HG03520 (cell line): ENCODE measurements at regions not wholly inside any gene's neighbourhood (a gene's known extent, or its start where the extent isn't known, plus 50 kb on each side); places are given as distances from the start of the nearest gene placed in this dataset.
"Not testable (repeated sequence)": the region's sequence is repeated elsewhere in the genome, so short reads cannot be mapped to it uniquely, and the experiment has no call there.

Experiments
- ATAC-seq: cut with Tn5 transposase; IDR thresholded peaks from one replicate; pipeline ENCODE4 v1.9.1; 2021; ENCODE audit warnings: mild to moderate bottlenecking, moderate library complexity; ENCODE audit not compliant: unreplicated experiment

GRCh38 chr3:177905173-177906125 lies 630.8 kb upstream of the KCNMB2 start:
- no peak for ATAC-seq

GRCh38 chr3:177906126-177906511 lies 630.1 kb upstream of the KCNMB2 start:
- ATAC-seq, result no peak

- no peak for ATAC-seq
These were observed 629.5 kb upstream of the KCNMB2 start for GRCh38 chr3:177906578-177907229.

- ATAC-seq, result not testable (repeated sequence)
These were observed 626.7 kb upstream of the KCNMB2 start for GRCh38 chr3:177909530-177909929.

- ATAC-seq, result no peak
These were observed 622.0 kb upstream of the KCNMB2 start for GRCh38 chr3:177914224-177914623.

- no peak for ATAC-seq
These were observed 619.8 kb upstream of the KCNMB2 start for GRCh38 chr3:177916461-177916860.

- no peak for ATAC-seq
These were observed 618.9 kb upstream of the KCNMB2 start for GRCh38 chr3:177917234-177917861.

- no peak for ATAC-seq
These were observed 615.1 kb upstream of the KCNMB2 start for GRCh38 chr3:177921153-177921552.

- ATAC-seq, result no peak
These were observed 612.0 kb upstream of the KCNMB2 start for GRCh38 chr3:177924261-177924660.

- ATAC-seq, result peak; percentile 77
These were observed 607.9 kb upstream of the KCNMB2 start for GRCh38 chr3:177928172-177928873.

GRCh38 chr3:177929310-177929709 lies 606.9 kb upstream of the KCNMB2 start:
- no peak for ATAC-seq

- ATAC-seq, result no peak
These were observed 605.5 kb upstream of the KCNMB2 start for GRCh38 chr3:177930771-177931170.

- ATAC-seq, result no peak
These were observed 604.9 kb upstream of the KCNMB2 start for GRCh38 chr3:177931346-177931745.

- no peak for ATAC-seq
These were observed 603.9 kb upstream of the KCNMB2 start for GRCh38 chr3:177932346-177932745.

- no peak for ATAC-seq
These were observed 603.2 kb upstream of the KCNMB2 start for GRCh38 chr3:177932750-177933660.

GRCh38 chr3:177934001-177934891 lies 602.0 kb upstream of the KCNMB2 start:
- no peak for ATAC-seq

GRCh38 chr3:177935047-177935446 lies 601.2 kb upstream of the KCNMB2 start:
- ATAC-seq, result no peak

- no peak for ATAC-seq
These were observed 599.5 kb upstream of the KCNMB2 start for GRCh38 chr3:177936721-177937120.

GRCh38 chr3:177942911-177943310 lies 593.3 kb upstream of the KCNMB2 start:
- ATAC-seq, result no peak
